H1 (cell line): ENCODE measurements at regions not wholly inside any gene's neighbourhood (a gene's known extent, or its start where the extent isn't known, plus 50 kb on each side); places are given as distances from the start of the nearest gene placed in this dataset.

Experiments
- ATF3 ChIP-seq: IDR thresholded peaks from 2 replicates; pipeline ENCODE4 v1.6.1; 2011; ENCODE audit warnings: low read depth, mild to moderate bottlenecking, low read length; ENCODE audit not compliant: insufficient read depth
- CHD7 ChIP-seq: fragments of 300-600 bp; sonication (generic); IDR thresholded peaks from 2 replicates; pipeline ENCODE4 v1.7.1; 2012; ENCODE audit warnings: low read length, moderate library complexity, mild to moderate bottlenecking, inconsistent platforms; ENCODE audit not compliant: insufficient replicate concordance
- JUN ChIP-seq: IDR thresholded peaks from 2 replicates; pipeline ENCODE4 v1.6.1; 2011; ENCODE audit warnings: low read depth, mild to moderate bottlenecking, improper control_type of control experiment, low read length

GRCh38 chr13:79648191-79648590 lies 167.2 kb downstream of the NDFIP2 start (continued):
- TF ChIP-seq CHD7 (no peak), JUN (no peak), ATF3 (no peak)
